Loucy (cell line): ENCODE measurements at regions not wholly inside any gene's neighbourhood (a gene's known extent, or its start where the extent isn't known, plus 50 kb on each side); places are given as distances from the start of the nearest gene placed in this dataset.

ENCODE experiments used
- H2AFZ ChIP-seq: fragments of 200-600 bp; sonication (generic); 2 replicates; pipeline ENCODE4 v1.6.0; 2016; ENCODE audit warnings: antibody characterized with exemption, mild to moderate bottlenecking, low read length, moderate library complexity
- H3F3A ChIP-seq: fragments of 200-600 bp; 2 replicates; pipeline ENCODE4 v1.6.0; 2016; ENCODE audit warnings: antibody characterized with exemption, low read depth, mild to moderate bottlenecking
- H3K27me3 ChIP-seq: fragments of 200-600 bp; sonication (generic); 2 replicates; pipeline ENCODE4 v1.6.1; 2014; ENCODE audit warnings: low read length, mild to moderate bottlenecking; ENCODE audit not compliant: insufficient read depth, poor library complexity, severe bottlenecking
- H3K36me3 ChIP-seq: fragments of 200-600 bp; sonication (generic); 2 replicates; pipeline ENCODE4 v1.6.1; 2016; ENCODE audit warnings: low read length; ENCODE audit not compliant: insufficient read depth
- H3K4me1 ChIP-seq: fragments of 200-600 bp; sonication (generic); 2 replicates; pipeline ENCODE4 v1.5.1; 2014; ENCODE audit warnings: low read length, mild to moderate bottlenecking; ENCODE audit not compliant: insufficient read depth, poor library complexity, severe bottlenecking
- H3K4me2 ChIP-seq: fragments of 200-600 bp; sonication (generic); 2 replicates; pipeline ENCODE4 v1.6.0; 2014; ENCODE audit warnings: antibody characterized with exemption, low read length, low read depth, mild to moderate bottlenecking; ENCODE audit not compliant: poor library complexity, severe bottlenecking
- H3K4me3 ChIP-seq: fragments of 200-600 bp; sonication (generic); 2 replicates; pipeline ENCODE4 v1.5.1; 2014; ENCODE audit warnings: low read length, mild to moderate bottlenecking, mixed read lengths; ENCODE audit not compliant: poor library complexity, severe bottlenecking
- H3K79me2 ChIP-seq: fragments of 200-600 bp; sonication (generic); 2 replicates; pipeline ENCODE4 v1.6.1; 2014; ENCODE audit warnings: low read length; ENCODE audit not compliant: insufficient read depth
- H3K9ac ChIP-seq: fragments of 200-600 bp; sonication (generic); 2 replicates; pipeline ENCODE4 v1.6.0; 2014; ENCODE audit warnings: mild to moderate bottlenecking, low read depth, low read length, moderate library complexity; ENCODE audit not compliant: poor library complexity, severe bottlenecking
- H3K9me2 ChIP-seq: fragments of 200-600 bp; sonication (generic); replicated peaks from 2 replicates; pipeline ENCODE4 v1.6.1; 2016; ENCODE audit warnings: low read depth, low read length, mixed read lengths
- H3K9me3 ChIP-seq: fragments of 200-600 bp; sonication (generic); 2 replicates; pipeline ENCODE4 v1.6.1; 2014; ENCODE audit warnings: mild to moderate bottlenecking, antibody characterized with exemption, low read length, low read depth; ENCODE audit not compliant: insufficient read depth
- H4K20me1 ChIP-seq: fragments of 200-600 bp; sonication (generic); 2 replicates; pipeline ENCODE4 v1.6.0; 2014; ENCODE audit warnings: antibody characterized with exemption, low read length, mild to moderate bottlenecking; ENCODE audit not compliant: insufficient read depth, poor library complexity, severe bottlenecking
- EZH2phosphoT487 ChIP-seq: fragments of 200-600 bp; IDR thresholded peaks from 2 replicates; pipeline ENCODE4 v1.6.1; 2018; ENCODE audit warnings: antibody characterized with exemption, mild to moderate bottlenecking, moderate library complexity, borderline replicate concordance
- TF ChIP-seq, protein P1 (sequence below): fragments of 200-600 bp; sonication (generic); conservative IDR thresholded peaks from 2 replicates; pipeline ENCODE4 v1.5.1; 2014; ENCODE audit warnings: mild to moderate bottlenecking, antibody characterized with exemption, low read length

DNA sequence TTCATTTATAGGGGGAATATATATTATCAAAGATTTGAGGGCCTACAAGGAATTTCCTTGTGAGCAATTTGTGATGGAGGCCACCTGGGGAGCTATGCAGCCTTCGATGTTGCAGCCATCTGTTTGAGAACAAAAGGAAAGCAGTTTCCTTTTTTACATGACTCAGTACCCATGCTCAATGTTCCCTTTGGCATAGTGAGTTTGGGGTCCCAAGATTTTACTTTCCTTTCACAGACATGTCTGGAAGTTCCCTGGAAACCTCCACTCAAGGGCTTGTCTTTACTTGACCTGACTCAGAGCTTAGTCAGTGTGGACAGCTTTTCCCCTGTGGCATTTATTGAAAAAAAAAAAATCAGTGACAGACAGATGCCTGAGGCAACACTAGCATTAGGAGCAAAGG is 73.5 kb upstream of the VIPR2 start:
- TF ChIP-seq EZH2phosphoT487 = no peak
- TF ChIP-seq, protein P1, sequence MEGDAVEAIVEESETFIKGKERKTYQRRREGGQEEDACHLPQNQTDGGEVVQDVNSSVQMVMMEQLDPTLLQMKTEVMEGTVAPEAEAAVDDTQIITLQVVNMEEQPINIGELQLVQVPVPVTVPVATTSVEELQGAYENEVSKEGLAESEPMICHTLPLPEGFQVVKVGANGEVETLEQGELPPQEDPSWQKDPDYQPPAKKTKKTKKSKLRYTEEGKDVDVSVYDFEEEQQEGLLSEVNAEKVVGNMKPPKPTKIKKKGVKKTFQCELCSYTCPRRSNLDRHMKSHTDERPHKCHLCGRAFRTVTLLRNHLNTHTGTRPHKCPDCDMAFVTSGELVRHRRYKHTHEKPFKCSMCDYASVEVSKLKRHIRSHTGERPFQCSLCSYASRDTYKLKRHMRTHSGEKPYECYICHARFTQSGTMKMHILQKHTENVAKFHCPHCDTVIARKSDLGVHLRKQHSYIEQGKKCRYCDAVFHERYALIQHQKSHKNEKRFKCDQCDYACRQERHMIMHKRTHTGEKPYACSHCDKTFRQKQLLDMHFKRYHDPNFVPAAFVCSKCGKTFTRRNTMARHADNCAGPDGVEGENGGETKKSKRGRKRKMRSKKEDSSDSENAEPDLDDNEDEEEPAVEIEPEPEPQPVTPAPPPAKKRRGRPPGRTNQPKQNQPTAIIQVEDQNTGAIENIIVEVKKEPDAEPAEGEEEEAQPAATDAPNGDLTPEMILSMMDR = no peak
- Histone ChIP-seq H4K20me1 (no peaks in the 10 kb centered on the region), H3K27me3 (no peaks in the 10 kb centered on the region), H3K4me2 (no peak overlapping the region), H3K9me3 (peaks cover 22% of the 10 kb centered on the region), H3K79me2 (no peaks in the 10 kb centered on the region), H2AFZ (no peak overlapping the region), H3K4me1 (no peaks in the 10 kb centered on the region), H3F3A (no peaks in the 10 kb centered on the region), H3K9me2 (no peaks in the 10 kb centered on the region), H3K4me3 (no peak overlapping the region), H3K36me3 (no peaks in the 10 kb centered on the region), H3K9ac (no peak overlapping the region)

DNA sequence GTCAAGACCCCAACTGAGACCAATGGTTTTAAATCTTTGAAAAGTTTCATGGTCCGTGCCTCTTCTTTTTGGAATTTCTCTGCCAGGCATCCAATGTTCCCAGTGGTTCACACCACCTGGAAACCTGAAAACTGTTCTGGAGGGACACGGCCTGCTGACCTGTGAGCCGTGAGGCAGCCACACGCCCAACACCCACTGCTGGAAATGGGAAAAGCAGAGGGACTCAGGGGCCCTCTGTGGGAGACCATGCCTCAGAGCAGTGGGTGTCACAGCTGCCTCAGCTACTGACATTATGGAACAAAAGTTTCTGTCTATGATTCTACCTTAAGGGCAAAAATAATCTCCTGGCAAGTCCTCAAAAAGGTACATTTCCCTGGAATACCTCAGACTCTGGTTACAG is 70.4 kb upstream of the VIPR2 start:
- H4K20me1 ChIP-seq = no peaks in the 10 kb centered on the region
- no peaks in the 10 kb centered on the region for H3K79me2 ChIP-seq
- no peak overlapping the region for H3K4me3 ChIP-seq
- no peak overlapping the region for H3K9ac ChIP-seq
- no peaks in the 10 kb centered on the region for H3F3A ChIP-seq
- H3K27me3 ChIP-seq = no peaks in the 10 kb centered on the region
- no peaks in the 10 kb centered on the region for H3K36me3 ChIP-seq
- no peak overlapping the region for H2AFZ ChIP-seq
- H3K9me3 ChIP-seq = peaks cover 23% of the 10 kb centered on the region
- H3K4me1 ChIP-seq = no peaks in the 10 kb centered on the region
- TF ChIP-seq, protein P1 = no peak
- no peak for TF ChIP-seq EZH2phosphoT487
- no peak overlapping the region for H3K4me2 ChIP-seq
- no peaks in the 10 kb centered on the region for H3K9me2 ChIP-seq

DNA sequence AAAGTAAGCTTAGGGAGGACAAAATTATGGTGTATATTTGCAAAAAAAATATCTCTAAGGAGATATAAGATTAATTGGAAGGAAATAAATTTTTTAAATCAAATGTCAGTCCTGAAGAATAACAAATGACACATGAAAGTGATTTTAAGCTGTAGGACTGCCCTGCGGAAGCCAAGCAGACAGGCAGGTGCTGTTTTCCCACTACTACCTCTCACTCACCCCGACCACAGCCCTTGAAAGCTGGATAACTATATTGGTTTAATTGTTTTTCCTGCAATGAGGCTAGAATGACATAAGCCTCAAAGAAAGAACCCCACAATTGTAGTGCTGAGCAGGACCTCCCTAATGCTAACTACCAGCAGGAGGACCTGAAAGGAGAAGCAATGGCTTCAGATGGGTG is 68.6 kb upstream of the VIPR2 start:
- no peaks in the 10 kb centered on the region for H3F3A ChIP-seq
- H3K9ac ChIP-seq = no peak overlapping the region
- TF ChIP-seq, protein P1 = no peak
- TF ChIP-seq EZH2phosphoT487 = no peak
- no peak overlapping the region for H2AFZ ChIP-seq
- peaks cover 29% of the 10 kb centered on the region for H3K9me3 ChIP-seq
- no peak overlapping the region for H3K4me2 ChIP-seq
- H4K20me1 ChIP-seq = no peaks in the 10 kb centered on the region
- no peaks in the 10 kb centered on the region for H3K79me2 ChIP-seq
- no peaks in the 10 kb centered on the region for H3K9me2 ChIP-seq
- no peaks in the 10 kb centered on the region for H3K4me1 ChIP-seq
- no peak overlapping the region for H3K4me3 ChIP-seq
- no peaks in the 10 kb centered on the region for H3K36me3 ChIP-seq
- no peaks in the 10 kb centered on the region for H3K27me3 ChIP-seq
